HPDE6-E6E7 (cell line): ENCODE measurements at regions not wholly inside any gene's neighbourhood (a gene's known extent, or its start where the extent isn't known, plus 50 kb on each side); places are given as distances from the start of the nearest gene placed in this dataset.
"Not testable (repeated sequence)": the region's sequence is repeated elsewhere in the genome, so short reads cannot be mapped to it uniquely, and the experiment has no call there.

ENCODE experiments used
- DNase-seq: peaks from one replicate; pipeline ENCODE4 v3.0.0; 2011; ENCODE audit warnings: missing footprints; ENCODE audit errors: extremely low spot score

GRCh38 chr9:73054091-73054490 lies 97.6 kb upstream of the ANXA1 start:
- DNase-seq: no peak

GRCh38 chr9:73053543-73053942 lies 98.1 kb upstream of the ANXA1 start:
- no peak for DNase-seq

DNA sequence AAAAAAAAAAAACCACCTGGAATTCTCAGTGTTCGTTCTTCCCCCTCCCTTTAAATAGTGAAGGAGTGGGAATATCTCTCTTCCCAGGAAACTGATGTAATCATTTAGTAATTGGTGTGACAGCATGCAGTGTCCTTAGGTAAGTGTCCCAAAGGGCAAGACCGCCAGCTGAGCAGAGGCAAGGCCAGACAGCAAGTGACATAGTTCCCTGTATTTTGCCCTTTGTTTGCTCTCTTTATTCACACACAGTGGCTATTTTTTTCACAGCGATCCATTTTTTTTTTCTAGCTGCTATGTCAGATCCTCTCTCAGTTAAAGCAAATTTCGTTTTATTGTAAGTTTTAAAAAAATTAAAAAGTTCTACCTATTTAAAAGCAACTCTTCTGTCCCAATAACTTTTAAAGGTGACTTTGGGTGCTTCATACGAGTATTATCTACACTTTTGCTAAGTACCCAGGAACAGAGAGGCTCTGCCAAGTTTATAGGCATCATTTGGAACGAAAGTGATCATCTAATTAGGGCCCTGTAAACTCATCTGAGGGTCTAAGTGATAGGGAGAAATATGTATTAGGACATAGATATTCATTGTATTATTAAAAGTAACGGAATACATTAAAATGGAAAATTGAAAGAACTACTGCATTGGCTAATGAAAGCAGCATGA lies 98.2 kb upstream of the ALDH1A1 start:
- no peak for DNase-seq

- no peak for DNase-seq
Measured at GRCh38 chr9:73050065-73050816, 97.4 kb upstream of the ALDH1A1 start.

GRCh38 chr9:73049280-73049679 lies 96.4 kb upstream of the ALDH1A1 start:
- DNase-seq: no peak

- DNase-seq: no peak
Measured at GRCh38 chr9:73046769-73047168, 93.9 kb upstream of the ALDH1A1 start.

DNA sequence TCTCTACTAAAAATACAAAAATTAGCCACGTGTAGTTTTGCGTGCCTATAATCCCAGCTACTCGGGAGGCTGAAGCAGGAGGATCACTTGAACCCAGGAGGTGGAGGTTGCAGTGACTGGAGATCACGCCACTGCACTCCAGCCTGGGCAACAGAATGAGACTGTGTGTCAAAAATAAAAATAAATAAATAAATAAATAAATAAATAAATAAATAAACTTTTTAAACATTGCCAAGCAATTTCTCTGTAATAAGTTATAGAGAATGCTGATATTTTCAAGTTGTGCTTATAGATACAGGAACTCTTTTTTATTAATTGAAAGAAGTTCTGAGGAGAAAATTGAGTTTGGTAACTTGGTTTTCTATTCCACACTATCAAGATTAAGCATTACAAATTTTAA lies 91.9 kb upstream of the ALDH1A1 start:
- DNase-seq: not testable (repeated sequence)

GRCh38 chr9:73042155-73042554 lies 89.3 kb upstream of the ALDH1A1 start:
- no peak for DNase-seq

- no peak for DNase-seq
Measured at GRCh38 chr9:73039271-73040263, 86.7 kb upstream of the ALDH1A1 start.

GRCh38 chr9:73038613-73039012 lies 85.8 kb upstream of the ALDH1A1 start:
- no peak for DNase-seq

GRCh38 chr9:73038089-73038509 lies 85.2 kb upstream of the ALDH1A1 start:
- DNase-seq: no peak

DNA sequence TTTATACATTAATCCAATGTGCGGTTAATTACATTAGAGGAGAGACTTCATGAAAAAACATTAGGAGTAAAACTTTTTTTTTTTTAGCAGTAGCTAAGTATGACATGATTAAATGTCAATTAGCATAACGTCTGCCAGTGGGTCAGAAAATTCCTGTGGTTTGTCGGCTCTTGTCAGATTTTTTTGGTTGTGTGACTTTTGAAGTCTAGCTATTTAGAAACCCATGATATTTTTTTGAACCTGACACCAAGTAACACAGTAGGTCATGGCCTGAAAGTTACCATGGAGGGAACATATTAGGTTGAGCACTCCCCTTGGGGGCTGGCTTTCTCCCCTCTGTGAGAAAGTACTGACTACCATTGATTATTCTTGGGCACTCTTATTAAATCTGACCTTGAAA lies 84.8 kb upstream of the ALDH1A1 start:
- no peak for DNase-seq

DNA sequence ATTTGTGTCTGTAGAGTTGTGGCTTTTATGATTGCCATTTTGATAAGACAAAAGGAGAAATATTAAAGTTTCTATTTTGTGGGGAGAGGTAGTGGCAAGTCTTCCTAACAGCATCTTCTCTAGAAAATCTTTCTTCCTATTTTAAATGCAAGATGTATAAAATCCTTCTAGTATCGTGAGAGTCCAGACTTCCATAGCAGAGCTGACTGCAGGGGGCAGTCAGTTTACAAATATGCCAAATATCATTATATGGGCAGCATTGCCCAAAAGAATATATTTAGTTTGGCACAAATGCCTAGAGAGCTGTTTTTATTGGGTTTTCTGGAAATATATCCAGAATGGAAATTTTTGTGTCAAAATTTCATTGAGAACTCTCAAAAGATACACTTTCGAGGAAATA lies 82.1 kb upstream of the ALDH1A1 start:
- no peak for DNase-seq

- no peak for DNase-seq
Measured at GRCh38 chr9:73031350-73031749, 78.5 kb upstream of the ALDH1A1 start.

DNA sequence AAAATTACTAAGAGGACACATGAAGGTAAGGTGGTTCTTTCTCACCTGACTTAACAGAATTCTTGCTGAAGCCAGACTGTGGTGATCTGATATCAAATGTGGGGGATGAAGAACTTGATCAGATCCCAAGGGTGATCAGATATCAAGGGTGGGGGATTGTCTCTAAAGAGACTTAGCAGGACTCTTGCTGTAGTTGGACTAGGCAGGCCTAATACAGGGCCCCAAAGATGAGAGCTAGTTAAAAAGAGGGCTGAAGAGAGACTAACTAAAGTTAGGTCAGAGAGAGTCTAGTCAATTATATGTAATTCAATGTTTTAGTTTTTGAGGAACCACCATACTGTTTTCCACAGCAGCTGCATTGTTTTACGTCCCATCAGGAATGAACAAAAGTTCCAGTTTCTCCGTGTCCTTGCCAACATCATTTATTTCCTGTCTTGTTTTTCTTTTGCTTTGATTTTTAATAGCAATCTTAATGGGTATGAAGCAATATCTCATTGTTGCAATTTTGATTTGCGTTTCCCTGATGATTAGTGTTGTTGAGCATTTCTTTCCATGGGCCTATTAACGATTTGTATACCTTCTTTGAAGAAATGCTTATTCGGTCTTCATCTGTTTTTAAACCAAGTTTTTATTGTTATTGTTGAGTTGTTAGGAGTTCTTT lies 77.6 kb upstream of the ALDH1A1 start:
- no peak for DNase-seq

DNA sequence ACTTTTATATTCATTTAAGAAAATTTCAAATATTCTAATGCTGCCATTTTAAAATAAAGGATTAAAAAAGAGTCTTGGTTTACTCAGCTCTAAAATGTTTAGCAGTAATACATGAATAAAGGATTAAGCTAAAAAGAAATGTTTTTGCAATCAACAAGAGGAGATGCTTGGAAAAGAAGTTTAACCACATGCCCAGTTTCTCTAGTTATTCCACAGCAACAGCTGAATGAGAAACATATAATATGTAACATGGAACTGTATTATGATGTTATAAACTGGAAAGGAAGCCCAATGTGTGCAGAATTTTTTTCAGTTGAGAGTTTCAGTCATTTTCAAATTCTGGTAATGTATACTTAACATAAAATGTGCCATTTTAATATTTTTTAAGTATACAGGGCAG lies 76.5 kb upstream of the ALDH1A1 start:
- no peak for DNase-seq

DNA sequence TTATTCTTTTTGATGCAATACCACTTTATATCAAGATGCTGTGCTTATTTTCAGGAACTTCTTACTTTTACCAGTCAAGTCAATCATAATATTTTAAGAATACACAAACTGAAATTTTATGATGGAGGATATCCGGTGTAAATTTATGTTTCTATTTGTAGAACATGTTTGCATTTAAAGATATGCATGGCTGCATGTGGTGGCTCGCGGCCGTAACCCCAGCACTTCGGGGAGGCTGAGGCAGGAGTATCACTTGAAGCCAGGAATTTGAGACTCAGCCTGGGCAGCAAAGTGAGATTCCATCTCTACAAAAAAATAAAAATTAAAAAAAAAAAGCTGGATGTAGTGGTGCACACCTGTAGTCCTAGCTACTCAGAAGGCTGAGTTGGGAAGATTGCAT lies 73.5 kb upstream of the ALDH1A1 start:
- no peak for DNase-seq

- DNase-seq: no peak
Measured at GRCh38 chr9:73024601-73025034, 71.8 kb upstream of the ALDH1A1 start.

DNA sequence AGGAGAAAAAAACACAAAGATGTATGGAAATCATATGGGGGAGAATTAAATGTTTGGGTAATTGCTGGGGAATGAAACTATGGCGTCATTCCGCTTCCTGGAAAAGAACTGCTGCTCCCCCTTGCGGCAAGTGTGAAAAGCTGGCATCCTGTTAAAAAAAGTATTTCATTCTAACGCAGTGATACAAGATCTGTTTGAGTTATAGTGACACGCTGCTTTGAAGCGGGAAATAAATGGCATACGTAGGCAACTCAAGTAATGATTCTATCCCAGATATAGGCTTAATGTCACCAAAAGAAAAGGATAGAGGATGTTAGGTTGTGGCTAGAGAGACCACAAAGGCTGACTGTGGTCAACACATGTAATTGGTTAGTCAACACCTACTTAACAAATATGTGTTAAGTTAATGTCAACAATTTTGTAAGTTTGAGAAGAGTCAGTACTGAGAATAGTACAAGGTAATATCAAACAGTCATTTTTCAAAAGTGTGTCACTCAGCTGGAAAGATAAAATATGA lies 70.2 kb upstream of the ALDH1A1 start:
- DNase-seq: peak; percentile 47

- DNase-seq: no peak
Measured at GRCh38 chr9:73022353-73022752, 69.5 kb upstream of the ALDH1A1 start.

DNA sequence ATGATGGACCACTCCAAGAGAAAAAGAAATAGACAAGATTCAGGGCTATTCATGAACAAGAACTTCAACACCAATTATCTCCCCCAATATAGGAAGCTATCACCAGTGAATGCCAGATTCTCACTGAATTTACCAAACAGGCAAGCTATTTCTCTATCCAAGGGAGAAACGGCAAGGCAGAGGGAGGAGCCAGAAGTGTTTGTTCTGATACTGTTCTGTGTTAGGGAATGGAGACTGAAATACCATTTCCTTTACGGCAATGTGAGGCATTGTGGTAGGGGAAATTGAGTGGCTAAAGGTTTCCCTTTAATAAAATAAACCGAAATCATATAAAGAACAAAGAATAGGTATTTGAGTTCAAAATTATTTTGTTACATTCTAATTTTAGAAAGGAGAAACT lies 68.0 kb upstream of the ALDH1A1 start:
- no peak for DNase-seq
